RWPE2 (cell line): ENCODE measurements at regions not wholly inside any gene's neighbourhood (a gene's known extent, or its start where the extent isn't known, plus 50 kb on each side); places are given as distances from the start of the nearest gene placed in this dataset.

Experiments
- ATAC-seq: fragments of 200-7000 bp; cut with Tn5 transposase; 3 replicates; pipeline ENCODE4 v1.9.1; 2021; ENCODE audit warnings: low read depth
- DNase-seq: peaks from one replicate; pipeline ENCODE4 v3.0.0-alpha.2; 2020; ENCODE audit warnings: low spot score
- H3K27ac ChIP-seq: fragments of 450-650 bp; 2 replicates; pipeline ENCODE4 v1.5.1; 2017; ENCODE audit warnings: mild to moderate bottlenecking; ENCODE audit not compliant: poor library complexity, severe bottlenecking
- H3K27me3 ChIP-seq: fragments of 250-450 bp; sonication (Bioruptor Pico); 2 replicates; pipeline ENCODE4 v1.5.1; 2021; ENCODE audit warnings: mild to moderate bottlenecking, moderate library complexity; ENCODE audit not compliant: insufficient read depth, poor library complexity, severe bottlenecking
- H3K36me3 ChIP-seq: fragments of 250-450 bp; sonication (Bioruptor Pico); 2 replicates; pipeline ENCODE4 v1.5.1; 2020; ENCODE audit warnings: low read depth, mild to moderate bottlenecking, moderate library complexity
- H3K4me1 ChIP-seq: fragments of 250-450 bp; sonication (Bioruptor Pico); 2 replicates; pipeline ENCODE4 v1.5.1; 2021; ENCODE audit warnings: mild to moderate bottlenecking, moderate library complexity; ENCODE audit not compliant: insufficient read depth, poor library complexity, severe bottlenecking
- H3K4me3 ChIP-seq: fragments of 250-450 bp; sonication (Bioruptor Pico); 2 replicates; pipeline ENCODE4 v1.5.1; 2021; ENCODE audit warnings: mild to moderate bottlenecking, moderate library complexity; ENCODE audit not compliant: severe bottlenecking
- H3K9me3 ChIP-seq: fragments of 250-450 bp; sonication (Bioruptor Pico); 2 replicates; pipeline ENCODE4 v1.5.1; 2021; ENCODE audit warnings: mild to moderate bottlenecking, moderate library complexity; ENCODE audit not compliant: severe bottlenecking
- CTCF ChIP-seq: fragments of 450-650 bp; IDR thresholded peaks from one replicate; pipeline ENCODE4 v1.5.1; 2017; ENCODE audit warnings: mild to moderate bottlenecking, moderate library complexity; ENCODE audit not compliant: poor library complexity, severe bottlenecking

GRCh38 chr2:172326211-172326509 lies 101.2 kb upstream of the ITGA6 start:
- no peak overlapping the region for H3K4me3 ChIP-seq
- H3K4me1 ChIP-seq = peaks cover 14% of the 10 kb centered on the region
- no peak overlapping the region for H3K27ac ChIP-seq
- no peak for DNase-seq
- H3K9me3 ChIP-seq = no peaks in the 10 kb centered on the region
- H3K36me3 ChIP-seq = no peaks in the 10 kb centered on the region
- no peaks in the 10 kb centered on the region for H3K27me3 ChIP-seq
- no peak for TF ChIP-seq CTCF
- ATAC-seq = no peak

DNA sequence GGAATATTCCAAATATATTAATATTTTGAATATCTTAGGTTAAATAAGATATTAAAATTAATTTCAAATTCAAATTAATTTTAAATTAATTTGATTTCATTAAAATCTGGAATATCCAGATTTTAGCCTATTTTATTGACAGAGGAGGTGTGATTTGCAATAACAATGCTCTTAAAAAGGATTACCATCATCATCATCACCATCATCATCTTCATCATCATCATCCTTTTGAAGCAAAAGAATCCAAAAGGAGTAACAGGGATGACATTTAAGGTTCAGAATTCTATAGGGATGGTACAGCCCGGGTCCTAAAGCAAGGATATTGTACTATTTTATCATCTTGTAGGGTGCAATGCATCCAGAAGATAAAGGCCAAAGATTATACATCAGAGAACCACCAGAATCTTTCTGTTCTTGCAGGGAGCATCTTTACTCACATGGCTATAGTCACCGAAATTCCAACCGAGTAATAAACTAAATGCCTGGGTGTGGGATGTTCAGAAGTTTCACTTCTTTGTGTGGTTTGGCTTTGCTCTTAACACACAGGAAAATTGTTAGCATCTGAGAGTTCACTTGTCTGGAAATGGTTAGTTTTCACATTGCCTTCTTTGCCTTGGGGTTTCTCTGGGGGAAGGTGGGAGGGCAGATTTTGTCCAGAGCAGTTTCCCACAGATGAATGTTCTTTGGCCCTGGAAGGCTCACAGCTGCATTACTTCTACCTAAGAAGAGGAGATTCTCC lies 99.1 kb upstream of the ITGA6 start:
- TF ChIP-seq CTCF = no peak
- ATAC-seq (no peak), DNase-seq (no peak)
- no peak overlapping the region for H3K27ac ChIP-seq
- H3K4me3 ChIP-seq = no peak overlapping the region
- H3K27me3 ChIP-seq = no peaks in the 10 kb centered on the region
- no peaks in the 10 kb centered on the region for H3K36me3 ChIP-seq
- H3K9me3 ChIP-seq = no peaks in the 10 kb centered on the region
- peaks cover 8% of the 10 kb centered on the region for H3K4me1 ChIP-seq

DNA sequence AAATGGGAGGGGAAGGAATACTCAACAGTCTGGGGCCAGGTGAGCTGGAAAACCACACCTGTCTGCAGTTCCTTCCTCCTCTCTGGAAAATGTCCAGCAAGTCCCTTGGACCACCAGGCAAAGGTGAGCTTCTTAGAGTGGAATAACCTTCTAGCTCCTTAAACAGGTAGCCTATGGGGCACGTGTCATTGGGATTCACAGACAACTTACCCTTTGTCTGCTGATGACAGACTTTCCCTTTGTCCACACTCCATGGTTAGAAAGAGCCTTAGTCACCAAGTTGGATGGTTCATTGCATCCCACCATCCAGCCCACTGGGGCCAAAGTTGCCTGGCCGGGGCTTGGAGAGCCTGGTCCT lies 98.0 kb upstream of the ITGA6 start:
- Histone ChIP-seq H3K27ac (no peak overlapping the region), H3K4me1 (peaks cover 7% of the 10 kb centered on the region), H3K9me3 (no peaks in the 10 kb centered on the region), H3K27me3 (no peaks in the 10 kb centered on the region), H3K36me3 (no peaks in the 10 kb centered on the region), H3K4me3 (no peak overlapping the region)
- no peak for DNase-seq
- ATAC-seq = no peak
- TF ChIP-seq CTCF = no peak

DNA sequence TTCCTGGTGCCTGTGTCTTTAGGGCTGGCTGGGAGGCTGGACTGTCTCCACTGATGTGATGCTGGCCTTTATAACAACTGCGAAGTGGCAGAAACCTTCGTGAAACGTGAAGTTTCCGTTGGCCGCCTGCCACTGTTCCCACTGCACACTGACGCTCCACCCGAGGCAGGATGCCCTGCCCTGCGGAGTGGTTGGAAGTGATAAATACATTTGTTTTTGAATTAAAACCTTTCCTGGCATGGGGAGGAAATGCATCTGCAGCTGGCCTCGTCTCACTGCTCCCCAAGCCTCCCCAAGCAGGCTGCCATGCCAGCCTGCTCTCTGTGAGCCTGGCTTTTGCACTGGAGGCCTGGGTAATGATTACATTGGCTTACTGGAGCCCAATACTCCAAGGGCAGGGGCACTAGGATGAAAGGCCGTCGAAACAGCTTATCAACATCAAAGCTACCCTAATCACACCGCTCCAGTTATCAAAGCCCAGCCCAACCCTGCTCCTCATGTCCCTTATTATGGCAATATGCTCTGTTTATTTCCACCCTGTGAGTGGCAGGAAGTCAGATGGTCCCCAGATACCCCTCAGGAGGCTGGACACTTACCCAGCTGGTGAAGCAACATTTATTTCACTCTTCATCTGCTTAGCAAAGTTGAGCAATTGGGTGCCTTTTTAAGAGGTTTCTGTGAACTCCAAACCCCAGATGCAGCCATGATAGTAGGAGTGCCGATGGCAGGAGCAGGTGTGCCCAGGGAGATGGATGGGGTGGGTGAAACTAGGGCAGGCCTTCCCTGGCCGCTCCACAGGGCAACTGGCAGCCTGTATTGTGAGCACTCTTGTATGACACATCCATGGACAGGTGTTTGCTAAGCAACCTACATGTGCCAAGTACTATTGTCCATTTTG lies 97.4 kb upstream of the ITGA6 start:
- Histone ChIP-seq H3K9me3 (no peaks in the 10 kb centered on the region), H3K27me3 (no peaks in the 10 kb centered on the region), H3K4me3 (no peak overlapping the region), H3K4me1 (peaks cover 7% of the 10 kb centered on the region), H3K27ac (no peak overlapping the region), H3K36me3 (no peaks in the 10 kb centered on the region)
- ATAC-seq = no peak
- DNase-seq = no peak
- TF ChIP-seq CTCF = no peak

- no peak overlapping the region for H3K4me3 ChIP-seq
Observed at GRCh38 chr2:172332507-172332906, 94.9 kb upstream of the ITGA6 start.

More at GRCh38 chr2:172332507-172332906, 94.9 kb upstream of the ITGA6 start:
- Histone ChIP-seq H3K4me1 (no peaks in the 10 kb centered on the region), H3K27me3 (no peaks in the 10 kb centered on the region), H3K27ac (no peak overlapping the region), H3K9me3 (no peaks in the 10 kb centered on the region), H3K36me3 (no peaks in the 10 kb centered on the region)
- no peak for TF ChIP-seq CTCF
- DNase-seq (no peak), ATAC-seq (no peak)
